Activated CD4-positive, alpha-beta T cell treated with anti-CD3 and anti-CD28 coated beads, Interleukin-2, amount 10 ng/mL, durations not matched to agents 24 days and 14 days (primary cell): ENCODE measurements at regions not wholly inside any gene's neighbourhood (a gene's known extent, or its start where the extent isn't known, plus 50 kb on each side); places are given as distances from the start of the nearest gene placed in this dataset.
"Not testable (repeated sequence)": the region's sequence is repeated elsewhere in the genome, so short reads cannot be mapped to it uniquely, and the experiment has no call there.

Experiments
- DNase-seq: peaks from one replicate; pipeline ENCODE4 v3.0.0; 2022
- H3K27ac Mint-ChIP-seq: one replicate; pipeline ENCODE4 v1.8.0; 2022; ENCODE audit warnings: mild to moderate bottlenecking, mixed read lengths
- H3K27me3 Mint-ChIP-seq: one replicate; pipeline ENCODE4 v1.8.0; 2022; ENCODE audit warnings: mixed read lengths
- H3K36me3 Mint-ChIP-seq: one replicate; pipeline ENCODE4 v1.8.0; 2022; ENCODE audit warnings: low read depth, mild to moderate bottlenecking, mixed read lengths
- H3K4me1 Mint-ChIP-seq: one replicate; pipeline ENCODE4 v1.8.0; 2021; ENCODE audit warnings: mixed read lengths
- H3K4me3 Mint-ChIP-seq: one replicate; pipeline ENCODE4 v1.8.0; 2022; ENCODE audit warnings: mild to moderate bottlenecking, moderate library complexity, mixed read lengths
- H3K9me3 Mint-ChIP-seq: one replicate; pipeline ENCODE4 v1.8.0; 2021; ENCODE audit warnings: mixed read lengths
- intact Hi-C: fragments of 100-400 bp; cut with micrococcal nuclease; formaldehyde crosslinking; loops from one replicate; pipeline ENCODE4 v1.15.1; 2023

DNA sequence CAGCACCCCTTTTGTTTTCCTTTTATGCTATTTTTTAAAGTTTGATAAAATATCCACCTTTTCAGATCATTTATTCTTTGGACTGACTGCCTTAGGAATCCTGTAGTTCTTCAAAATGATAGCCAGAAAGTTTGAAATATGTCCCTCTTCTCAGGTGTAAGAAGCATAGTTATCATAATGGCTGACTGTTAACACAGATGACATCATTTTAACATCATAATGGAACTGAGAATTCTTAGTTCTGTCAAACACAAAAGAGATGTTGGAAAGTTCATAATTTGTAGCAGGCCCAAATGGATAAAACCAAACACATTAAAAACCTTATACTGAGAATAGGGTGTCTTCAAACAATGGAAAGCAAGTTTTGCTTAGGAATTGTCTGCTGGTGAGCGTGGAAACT is 1254.4 kb downstream of the ADGRL3 start:
- H3K4me3 Mint-ChIP-seq: no peak overlapping the region
- H3K27me3 Mint-ChIP-seq: no peaks in the 10 kb centered on the region
- DNase-seq: no peak
- no peaks in the 10 kb centered on the region for H3K36me3 Mint-ChIP-seq
- H3K9me3 Mint-ChIP-seq: no peaks in the 10 kb centered on the region
- H3K27ac Mint-ChIP-seq: no peak overlapping the region
- no peaks in the 10 kb centered on the region for H3K4me1 Mint-ChIP-seq
- intact Hi-C loops: no loop called here

DNA sequence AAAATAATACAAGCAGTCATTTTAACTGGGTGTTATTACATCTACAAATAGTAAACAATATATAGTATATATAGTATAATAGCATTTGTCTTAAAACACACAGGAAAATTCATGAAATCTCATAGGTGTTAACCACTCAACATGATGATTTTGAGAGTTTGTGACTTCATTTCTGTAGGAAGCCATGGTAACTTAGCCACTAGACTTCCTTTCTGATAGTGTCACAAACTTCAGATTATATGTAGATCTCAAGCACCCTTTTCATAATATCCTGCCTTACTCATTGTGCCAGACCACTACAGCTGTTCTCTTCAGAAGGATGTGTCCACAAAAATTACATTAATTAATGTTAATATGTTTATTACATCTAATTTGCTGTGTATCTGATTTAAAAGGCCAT is 1250.6 kb downstream of the ADGRL3 start:
- H3K36me3 Mint-ChIP-seq: no peaks in the 10 kb centered on the region
- DNase-seq: no peak
- no peak overlapping the region for H3K4me3 Mint-ChIP-seq
- H3K4me1 Mint-ChIP-seq: no peaks in the 10 kb centered on the region
- intact Hi-C loops: no loop called here
- no peaks in the 10 kb centered on the region for H3K9me3 Mint-ChIP-seq
- no peak overlapping the region for H3K27ac Mint-ChIP-seq
- no peaks in the 10 kb centered on the region for H3K27me3 Mint-ChIP-seq

DNA sequence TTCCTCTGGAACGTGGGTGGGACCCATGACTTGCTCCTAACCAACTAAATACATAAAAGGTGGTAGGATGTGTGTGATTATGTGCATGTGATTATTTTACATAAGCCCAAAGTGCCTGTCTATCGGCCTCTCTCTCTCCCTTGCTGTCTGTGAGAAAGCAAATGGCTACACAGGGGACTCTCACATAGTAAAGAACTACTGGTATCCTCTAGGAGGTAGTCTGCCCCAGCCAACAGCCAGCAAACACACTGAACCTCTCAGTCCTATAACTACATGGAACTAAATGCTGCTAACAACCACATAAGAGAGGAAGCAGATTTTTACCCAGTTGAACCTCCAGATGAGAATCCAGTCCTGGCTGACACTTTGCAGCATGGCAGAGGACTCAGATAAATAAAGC is 1249.4 kb downstream of the ADGRL3 start:
- intact Hi-C loops: no loop called here
- H3K27ac Mint-ChIP-seq: no peak overlapping the region
- no peaks in the 10 kb centered on the region for H3K4me1 Mint-ChIP-seq
- DNase-seq: no peak
- no peaks in the 10 kb centered on the region for H3K9me3 Mint-ChIP-seq
- no peak overlapping the region for H3K4me3 Mint-ChIP-seq
- no peaks in the 10 kb centered on the region for H3K36me3 Mint-ChIP-seq
- no peaks in the 10 kb centered on the region for H3K27me3 Mint-ChIP-seq

DNA sequence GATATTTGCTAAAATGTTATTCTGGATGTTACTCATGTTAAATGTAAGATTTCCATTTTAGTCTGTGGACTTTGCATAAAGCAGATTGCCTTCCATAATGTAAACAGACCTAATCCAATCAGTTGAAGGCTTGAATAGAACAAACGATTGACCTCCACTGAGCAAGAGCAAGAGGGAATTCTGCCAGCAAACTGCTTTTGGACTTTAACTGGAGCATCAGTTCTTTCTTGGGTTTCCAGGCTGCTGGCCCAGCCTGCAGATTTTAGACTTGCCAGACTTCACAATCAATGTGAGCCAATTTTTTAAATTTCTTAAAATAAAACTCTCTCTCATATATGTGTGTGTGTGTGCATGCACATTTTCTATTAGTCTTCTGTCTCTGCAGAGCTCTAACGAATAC is 1248.8 kb downstream of the ADGRL3 start:
- Mint-ChIP-seq H3K27me3 (no peaks in the 10 kb centered on the region), H3K4me3 (no peak overlapping the region), H3K27ac (no peak overlapping the region), H3K9me3 (no peaks in the 10 kb centered on the region), H3K4me1 (no peaks in the 10 kb centered on the region), H3K36me3 (no peaks in the 10 kb centered on the region)
- intact Hi-C loops: no loop called here
- DNase-seq: no peak

DNA sequence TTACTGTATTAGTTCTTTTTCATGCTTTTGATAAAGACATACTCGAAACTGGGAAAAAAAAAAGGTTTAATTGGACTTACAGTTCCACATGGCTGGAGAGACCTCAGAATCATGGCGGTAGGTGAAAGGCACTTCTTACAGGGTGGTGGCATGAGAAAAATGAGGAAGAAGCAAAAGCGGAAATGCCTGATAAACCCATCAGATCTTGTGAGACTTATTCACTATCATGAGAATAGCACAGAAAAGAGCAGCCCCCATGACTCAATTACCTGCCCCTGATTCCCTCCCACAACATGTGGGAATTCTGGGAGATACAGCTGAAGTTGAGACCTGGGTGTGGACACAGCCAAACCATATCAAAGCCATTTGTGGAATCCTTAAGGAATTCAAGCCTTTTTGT is 1238.9 kb downstream of the ADGRL3 start:
- intact Hi-C loops: no loop called here
- Mint-ChIP-seq H3K27ac (no peak overlapping the region), H3K36me3 (no peaks in the 10 kb centered on the region), H3K4me3 (no peak overlapping the region), H3K9me3 (peaks cover 17% of the 10 kb centered on the region), H3K27me3 (no peaks in the 10 kb centered on the region), H3K4me1 (no peaks in the 10 kb centered on the region)
- no peak for DNase-seq

DNA sequence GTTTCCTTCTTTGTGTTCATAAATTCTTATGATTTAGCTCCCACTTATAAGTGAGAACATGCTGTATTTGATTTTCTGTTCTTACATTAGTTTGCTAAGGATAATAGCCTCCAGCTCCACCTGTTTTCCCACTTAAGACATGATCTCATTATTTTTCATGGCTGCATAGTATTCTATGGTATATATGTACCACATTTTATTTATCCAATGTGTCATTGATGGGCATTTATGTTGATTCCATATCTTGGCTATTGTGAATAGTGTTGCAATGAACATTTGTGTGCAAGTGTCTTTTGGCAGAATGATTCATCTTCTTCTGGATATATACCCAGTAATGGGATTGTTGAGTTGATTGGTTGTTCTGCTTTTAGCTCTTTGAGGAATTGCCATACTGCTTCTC is 1234.8 kb downstream of the ADGRL3 start:
- H3K27ac Mint-ChIP-seq: no peak overlapping the region
- H3K9me3 Mint-ChIP-seq: peaks cover 23% of the 10 kb centered on the region
- intact Hi-C loops: no loop called here
- H3K27me3 Mint-ChIP-seq: no peaks in the 10 kb centered on the region
- no peaks in the 10 kb centered on the region for H3K4me1 Mint-ChIP-seq
- no peak overlapping the region for H3K4me3 Mint-ChIP-seq
- DNase-seq: no peak
- no peaks in the 10 kb centered on the region for H3K36me3 Mint-ChIP-seq

DNA sequence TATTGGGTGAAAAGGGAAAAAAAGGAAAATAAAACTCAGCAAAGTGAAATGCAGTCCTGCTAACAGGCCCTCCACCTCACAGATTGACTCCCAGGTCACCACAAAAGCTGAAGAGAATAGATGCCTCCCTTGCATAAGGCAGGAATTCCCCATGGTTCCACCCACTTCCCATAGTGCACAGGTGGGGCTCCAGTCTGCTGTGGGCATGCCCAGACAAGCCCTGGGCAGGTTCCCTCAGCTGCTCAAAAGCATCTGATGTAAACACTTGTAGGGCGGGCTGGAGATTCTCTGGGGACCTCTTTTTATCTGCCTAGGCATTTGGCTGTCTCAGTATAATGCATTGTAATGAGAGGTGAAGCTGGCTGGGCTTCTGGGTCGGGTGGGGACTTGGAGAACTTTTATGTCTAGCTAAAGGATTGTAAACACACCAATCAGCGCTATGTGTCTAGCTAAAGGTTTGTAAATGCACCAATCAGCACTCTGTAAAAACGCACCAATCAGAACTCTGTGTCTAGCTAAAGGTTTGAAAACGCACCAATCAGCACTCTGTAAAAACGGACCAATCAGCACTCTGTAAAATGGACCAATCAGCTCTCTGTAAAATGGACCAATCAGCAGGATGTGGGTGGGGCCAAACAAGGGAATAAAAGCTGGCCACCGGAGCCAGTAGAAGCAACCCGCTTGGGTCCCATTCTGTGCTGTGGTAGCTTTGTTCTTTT is 1231.5 kb downstream of the ADGRL3 start:
- intact Hi-C loops, H3K27ac Mint-ChIP-seq, H3K4me3 Mint-ChIP-seq, H3K4me1 Mint-ChIP-seq, DNase-seq, H3K36me3 Mint-ChIP-seq, H3K27me3 Mint-ChIP-seq: not testable (repeated sequence)
- peaks cover 19% of the 10 kb centered on the region for H3K9me3 Mint-ChIP-seq

DNA sequence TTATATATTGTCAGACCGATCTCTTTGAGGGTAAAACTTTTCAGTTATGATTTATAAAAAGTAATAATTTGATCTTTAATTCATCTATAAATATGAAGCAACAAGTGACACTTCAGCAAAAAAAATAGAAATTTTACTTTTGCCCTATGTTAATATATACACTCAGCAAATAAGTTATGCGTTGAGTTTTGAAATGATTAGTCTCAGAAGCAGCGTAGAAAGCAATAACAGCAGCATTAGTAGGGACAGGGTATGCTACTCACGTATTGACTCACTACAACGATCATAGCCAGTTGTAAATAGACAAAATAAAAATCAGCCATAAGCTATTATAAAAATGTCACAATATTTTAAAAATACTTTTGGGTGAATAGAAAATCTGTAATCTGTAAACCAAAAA is 1229.2 kb downstream of the ADGRL3 start:
- no peak for DNase-seq
- H3K4me1 Mint-ChIP-seq: no peaks in the 10 kb centered on the region
- no peak overlapping the region for H3K27ac Mint-ChIP-seq
- H3K9me3 Mint-ChIP-seq: peaks cover 10% of the 10 kb centered on the region
- no peaks in the 10 kb centered on the region for H3K36me3 Mint-ChIP-seq
- intact Hi-C loops: no loop called here
- no peak overlapping the region for H3K4me3 Mint-ChIP-seq
- no peaks in the 10 kb centered on the region for H3K27me3 Mint-ChIP-seq

DNA sequence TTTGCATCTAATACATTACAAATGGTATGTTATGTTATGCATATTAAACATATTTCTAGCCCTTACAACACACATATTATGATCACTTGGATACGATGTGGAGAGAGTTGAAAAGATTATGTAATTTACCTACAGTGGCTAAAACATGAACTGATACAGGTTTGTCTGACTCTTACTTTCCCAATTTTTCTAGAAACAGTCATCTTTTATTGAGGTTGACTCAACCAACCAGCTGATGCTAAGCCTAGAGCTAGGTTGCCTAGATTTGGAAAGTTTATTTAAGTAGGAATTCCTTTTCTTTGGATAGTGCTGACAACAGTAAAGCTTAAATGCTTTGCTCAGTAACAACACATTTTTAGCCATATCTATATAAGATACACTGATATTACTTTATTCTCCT is 1215.1 kb downstream of the ADGRL3 start:
- H3K4me1 Mint-ChIP-seq: no peaks in the 10 kb centered on the region
- no peak for DNase-seq
- intact Hi-C loops: no loop called here
- no peak overlapping the region for H3K4me3 Mint-ChIP-seq
- no peaks in the 10 kb centered on the region for H3K36me3 Mint-ChIP-seq
- no peak overlapping the region for H3K27ac Mint-ChIP-seq
- no peaks in the 10 kb centered on the region for H3K27me3 Mint-ChIP-seq
- H3K9me3 Mint-ChIP-seq: peaks cover 12% of the 10 kb centered on the region

DNA sequence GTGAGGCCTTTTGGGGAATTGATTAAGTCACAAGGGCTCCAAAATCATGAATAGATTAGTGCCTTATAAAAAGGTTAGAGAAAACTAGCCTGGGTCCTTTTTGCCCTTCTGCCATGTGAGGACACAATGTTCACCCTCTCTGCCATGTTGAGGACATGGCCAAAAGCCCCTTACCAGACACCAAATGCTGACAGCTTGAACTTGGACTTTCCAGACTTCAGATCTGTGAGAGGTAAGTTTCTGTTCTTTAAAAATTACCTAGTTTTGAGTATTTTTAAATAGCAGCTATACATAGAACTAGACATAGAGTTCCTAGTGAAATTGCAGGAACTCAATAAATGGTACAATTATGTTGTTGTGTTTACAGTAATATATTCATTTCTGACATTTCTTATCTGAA is 1214.4 kb downstream of the ADGRL3 start:
- Mint-ChIP-seq H3K27ac (no peak overlapping the region), H3K9me3 (peaks cover 12% of the 10 kb centered on the region), H3K4me1 (no peaks in the 10 kb centered on the region), H3K27me3 (no peaks in the 10 kb centered on the region), H3K36me3 (no peaks in the 10 kb centered on the region), H3K4me3 (no peak overlapping the region)
- intact Hi-C loops: no loop called here
- no peak for DNase-seq

DNA sequence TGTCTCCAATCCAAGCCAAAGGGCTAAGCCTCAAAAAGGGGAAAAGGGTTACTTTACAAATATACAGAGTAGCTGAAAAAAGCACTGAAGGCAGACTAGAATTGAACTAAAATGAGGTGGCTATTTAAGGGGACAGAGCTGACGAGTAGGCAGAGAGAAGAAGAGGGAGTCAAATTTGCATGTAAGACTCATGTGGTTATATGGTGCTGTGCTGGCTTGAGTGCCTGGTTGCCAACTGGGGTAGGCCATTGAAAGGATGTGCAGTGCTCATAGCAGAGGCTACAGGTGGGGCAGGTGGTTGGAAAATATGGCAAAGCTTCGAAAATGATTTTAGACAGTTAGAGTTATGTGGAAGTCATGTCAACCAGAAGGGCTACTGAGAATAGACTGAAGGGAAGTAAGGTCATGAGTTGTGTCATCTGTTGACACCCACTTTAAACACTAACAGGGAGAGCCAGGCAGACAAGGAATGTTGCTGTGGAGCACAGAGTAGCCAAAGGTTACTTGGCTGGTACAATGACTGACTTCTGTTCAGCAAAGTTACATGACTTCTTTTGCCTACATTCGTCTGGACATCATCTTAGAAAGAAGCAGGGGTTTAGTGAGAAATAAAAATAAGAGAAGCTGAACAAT is 1210.4 kb downstream of the ADGRL3 start:
- no peak overlapping the region for H3K4me3 Mint-ChIP-seq
- intact Hi-C loops: no loop called here
- no peaks in the 10 kb centered on the region for H3K27me3 Mint-ChIP-seq
- H3K36me3 Mint-ChIP-seq: no peaks in the 10 kb centered on the region
- H3K4me1 Mint-ChIP-seq: no peaks in the 10 kb centered on the region
- H3K9me3 Mint-ChIP-seq: peaks cover 12% of the 10 kb centered on the region
- H3K27ac Mint-ChIP-seq: no peak overlapping the region
- no peak for DNase-seq

DNA sequence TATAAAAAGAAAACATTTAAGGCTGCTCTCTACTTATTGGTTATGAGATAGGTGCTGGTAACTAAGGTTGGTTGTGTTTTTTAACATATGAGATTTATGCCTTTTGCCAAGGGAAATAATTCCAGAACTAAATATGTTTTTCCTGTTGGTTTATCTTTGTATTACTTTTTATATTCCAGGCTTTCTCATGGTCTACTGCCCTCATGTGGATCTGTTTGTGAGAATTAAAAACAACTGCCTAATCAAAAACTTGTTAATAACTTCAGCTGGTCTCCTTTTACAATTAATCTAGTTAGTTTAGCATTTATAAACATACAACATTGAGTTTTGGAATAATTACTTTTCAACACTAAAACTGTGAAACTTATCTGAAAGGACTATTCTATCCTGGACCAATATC is 1208.3 kb downstream of the ADGRL3 start:
- H3K9me3 Mint-ChIP-seq: peaks cover 12% of the 10 kb centered on the region
- DNase-seq: no peak
- intact Hi-C loops: no loop called here

DNA sequence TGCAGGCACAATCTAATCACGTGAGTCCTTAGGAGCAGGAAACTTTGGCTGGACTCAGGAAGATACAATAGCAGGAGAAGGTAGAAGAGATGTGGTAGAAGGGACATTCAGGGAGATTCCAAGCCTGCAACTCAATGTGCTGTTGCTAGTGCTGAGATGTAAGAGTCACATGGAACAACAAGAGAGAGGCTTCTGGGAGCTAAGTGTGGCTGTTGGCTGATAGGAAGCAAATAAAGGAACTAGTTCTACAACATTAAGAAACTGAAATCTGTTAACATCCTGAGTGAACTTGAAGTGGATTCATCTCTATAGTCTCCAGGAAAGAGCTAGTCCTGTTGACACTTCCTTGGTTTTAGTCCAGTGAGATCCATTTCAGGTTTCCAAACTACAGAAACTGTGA is 1207.4 kb downstream of the ADGRL3 start:
- DNase-seq: no peak
- Mint-ChIP-seq H3K4me3 (no peak overlapping the region), H3K36me3 (no peaks in the 10 kb centered on the region), H3K27ac (no peak overlapping the region), H3K4me1 (no peaks in the 10 kb centered on the region), H3K9me3 (peaks cover 12% of the 10 kb centered on the region), H3K27me3 (no peaks in the 10 kb centered on the region)
- intact Hi-C loops: no loop called here

More for the DNA sequence above, 1208.3 kb downstream of the ADGRL3 start:
- no peak overlapping the region for H3K27ac Mint-ChIP-seq
- no peak overlapping the region for H3K4me3 Mint-ChIP-seq
- no peaks in the 10 kb centered on the region for H3K4me1 Mint-ChIP-seq
- H3K27me3 Mint-ChIP-seq: no peaks in the 10 kb centered on the region
- no peaks in the 10 kb centered on the region for H3K36me3 Mint-ChIP-seq

DNA sequence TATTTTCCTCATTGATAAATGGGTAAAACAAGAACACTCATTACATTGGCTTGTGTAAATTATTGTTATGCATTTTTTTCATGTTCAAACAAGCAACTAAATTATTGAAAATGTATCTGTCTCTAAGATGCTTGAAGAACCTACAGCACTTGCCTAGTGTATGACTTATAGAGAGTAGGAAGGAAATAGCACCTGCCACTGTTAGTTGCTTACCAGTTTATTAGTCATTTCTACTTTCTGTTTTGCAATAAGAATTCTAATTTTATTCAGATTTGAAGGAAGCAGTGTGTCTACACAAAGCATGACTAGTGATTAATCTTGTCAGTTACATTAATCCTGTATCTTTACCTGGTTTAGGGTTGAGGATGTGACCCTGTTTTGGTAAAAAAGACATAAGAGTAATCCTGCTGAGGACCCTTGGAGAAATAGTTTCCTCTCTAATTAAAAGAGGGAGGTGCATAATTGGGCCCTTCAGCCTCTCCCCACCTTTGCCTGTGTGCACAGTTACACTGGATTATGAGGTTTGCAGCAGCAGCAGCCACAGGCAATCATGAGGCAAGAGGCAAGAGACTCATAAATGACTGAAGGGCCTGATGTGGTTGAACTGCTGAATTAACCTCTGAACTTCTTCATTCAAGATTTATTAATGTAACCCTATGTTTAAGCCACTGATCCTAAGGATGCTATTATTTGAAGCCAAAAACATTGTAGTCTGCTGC is 1202.1 kb downstream of the ADGRL3 start:
- no peaks in the 10 kb centered on the region for H3K36me3 Mint-ChIP-seq
- H3K4me3 Mint-ChIP-seq: no peak overlapping the region
- peaks cover 9% of the 10 kb centered on the region for H3K9me3 Mint-ChIP-seq
- no peak overlapping the region for H3K27ac Mint-ChIP-seq
- intact Hi-C loops: no loop called here
- H3K4me1 Mint-ChIP-seq: no peaks in the 10 kb centered on the region
- H3K27me3 Mint-ChIP-seq: no peaks in the 10 kb centered on the region
- DNase-seq: no peak
